ENCODE measurements at regions not wholly inside any gene's neighbourhood (a gene's known extent, or its start where the extent isn't known, plus 50 kb on each side); places are given as distances from the start of the nearest gene placed in this dataset.

GRCh38 chr6:14430218-14430617, 312.6 kb downstream of the CD83 start:
- RAD21 ChIA-PET (ENCODE audit: unreplicated experiment): no interaction called here
- CTCF ChIA-PET: no interaction called here
- DNase-seq (ENCODE audit: low read depth, low spot score) (no peak), ATAC-seq (no peak), FAIRE-seq (no peak)
- no peak overlapping the region for H3K4me3 ChIP-seq
- no peak overlapping the region for H3K9ac ChIP-seq (ENCODE audit: control insufficient read depth, insufficient read depth, low read length)
- no peaks in the 10 kb centered on the region for H4K20me1 ChIP-seq (ENCODE audit: control insufficient read depth, insufficient read depth)
- in situ Hi-C loops (cut with MboI): no loop called here
- BruUV-seq (replicated peaks): no TSS peak
- no peaks in the 10 kb centered on the region for H3K36me3 ChIP-seq (ENCODE audit: control insufficient read depth in 2 of 2, insufficient read depth in 2 of 2, low read length in 1 of 2)
- POLR2A ChIA-PET: no interaction called here
- H3K4me1 ChIP-seq (ENCODE audit: control insufficient read depth, insufficient read depth, low read length): no peaks in the 10 kb centered on the region
- H3K4me2 ChIP-seq (ENCODE audit: control insufficient read depth, insufficient read depth): no peak overlapping the region
- no peak for TF ChIP-seq CREM (IDR thresholded peaks at IDR 0.05; ENCODE audit: low read depth)
- TF ChIP-seq RELB (IDR thresholded peaks at IDR 0.05; ENCODE audit: low read depth): no peak
- TF ChIP-seq ETV6 (conservative IDR thresholded peaks at IDR 0.05 in 1 of 2, IDR thresholded peaks at IDR 0.05 in 1 of 2; ENCODE audit: borderline replicate concordance in 1 of 2, low read depth in 1 of 2): no peak
- TF ChIP-seq USF1 (IDR thresholded peaks at IDR 0.05; ENCODE audit: borderline replicate concordance, extremely low read length, insufficient read depth, low read depth, low read length): no peak
- TF ChIP-seq TCF12 (IDR thresholded peaks at IDR 0.05; ENCODE audit: low read depth, low read length): no peak
- no peak for TF ChIP-seq BACH1 (IDR thresholded peaks at IDR 0.05; ENCODE audit: borderline replicate concordance)
- no peak for TF ChIP-seq WRNIP1 (IDR thresholded peaks at IDR 0.05; ENCODE audit: borderline replicate concordance, low read depth, low read length)
- TF ChIP-seq KAT2A (conservative IDR thresholded peaks at IDR 0.05; ENCODE audit: control insufficient read depth, low read depth, low read length): no peak
- TF ChIP-seq SMARCA5 (IDR thresholded peaks at IDR 0.05): no peak
- TF ChIP-seq ZNF274 (IDR thresholded peaks at IDR 0.05; ENCODE audit: insufficient read depth, insufficient read length): no peak
- TF ChIP-seq POU2F2 (IDR thresholded peaks at IDR 0.05; ENCODE audit: borderline replicate concordance, low read depth, low read length): no peak
- no peak for TF ChIP-seq MTA2 (IDR thresholded peaks at IDR 0.05; ENCODE audit: low read depth)
- no peak for TF ChIP-seq MEF2B (IDR thresholded peaks at IDR 0.05; ENCODE audit: partially characterized antibody, poor library complexity, severe bottlenecking)
- no peak for TF ChIP-seq SUPT20H (IDR thresholded peaks at IDR 0.05; ENCODE audit: borderline replicate concordance, control insufficient read depth, low read depth, low read length)
- no peak for TF ChIP-seq SREBF2 (IDR thresholded peaks at IDR 0.05; ENCODE audit: low read length)
- H3K79me2 ChIP-seq (ENCODE audit: control insufficient read depth, insufficient read depth, low read length): no peaks in the 10 kb centered on the region
- H3K27ac ChIP-seq (ENCODE audit: control insufficient read depth, insufficient read depth): no peak overlapping the region
- no peaks in the 10 kb centered on the region; a peak in 1 of 4 replicates for H3K27me3 ChIP-seq (replicated peaks in 1 of 2; ENCODE audit: control insufficient read depth in 2 of 2, insufficient read depth in 2 of 2, low read length in 1 of 2)
- H2AFZ ChIP-seq (ENCODE audit: control insufficient read depth, low read depth, low read length): no peak overlapping the region
- intact Hi-C loops (cut with micrococcal nuclease; ENCODE audit: unreplicated experiment): no loop called here
- 24% methylated on average over 2 of the region's 2 CpGs for WGBS (ENCODE audit: insufficient coverage, insufficient replicate concordance, low lambda C conversion rate, missing lambda C conversion rate)
- H3K9me3 ChIP-seq (replicated peaks; ENCODE audit: control insufficient read depth, insufficient read depth, low read length): no peaks in the 10 kb centered on the region
- SMC1A ChIA-PET (ENCODE audit: uncharacterized antibody, unreplicated experiment): no interaction called here

All from GM12878 (cell line).